NOMO-1 treated with DMSO at 0.1 percent for 48 hours (cell line): ENCODE measurements at regions not wholly inside any gene's neighbourhood (a gene's known extent, or its start where the extent isn't known, plus 50 kb on each side); places are given as distances from the start of the nearest gene placed in this dataset.

Experiments used
- DNase-seq: peaks from one replicate; lab custom pipeline; 2025; ENCODE audit not compliant: unreplicated experiment; lab: John Stamatoyannopoulos, UW

- DNase-seq: no peak
Measured at GRCh38 chr14:95466506-95466905, 49.9 kb downstream of the SYNE3 start.

GRCh38 chr14:95465936-95466335 lies 50.5 kb downstream of the SYNE3 start:
- DNase-seq: no peak

GRCh38 chr14:95465358-95465757 lies 51.1 kb downstream of the SYNE3 start:
- no peak for DNase-seq

GRCh38 chr14:95464514-95464913 lies 51.9 kb downstream of the SYNE3 start:
- DNase-seq: no peak

GRCh38 chr14:95464103-95464502 lies 52.3 kb downstream of the SYNE3 start:
- DNase-seq: no peak

- no peak for DNase-seq
Measured at GRCh38 chr14:95463171-95463901, 53.1 kb downstream of the SYNE3 start.

GRCh38 chr14:95462491-95462890 lies 54.0 kb downstream of the SYNE3 start:
- no peak for DNase-seq

- no peak for DNase-seq
Measured at GRCh38 chr14:95460647-95461478, 55.6 kb downstream of the SYNE3 start.

- DNase-seq: no peak
Measured at GRCh38 chr14:95458906-95459305, 57.5 kb downstream of the SYNE3 start.

GRCh38 chr14:95458459-95458858 lies 58.0 kb downstream of the SYNE3 start:
- no peak for DNase-seq

- DNase-seq: no peak
Measured at GRCh38 chr14:95456281-95456680, 60.2 kb downstream of the SYNE3 start.

- no peak for DNase-seq
Measured at GRCh38 chr14:95455246-95455645, 61.2 kb downstream of the SYNE3 start.

GRCh38 chr14:95453713-95453980 lies 62.8 kb downstream of the SYNE3 start:
- no peak for DNase-seq

GRCh38 chr14:95452893-95453712 lies 63.3 kb downstream of the SYNE3 start:
- DNase-seq: no peak

- no peak for DNase-seq
Measured at GRCh38 chr14:95452176-95452892, 64.1 kb downstream of the SYNE3 start.

- no peak for DNase-seq
Measured at GRCh38 chr14:95449131-95449530, 67.3 kb downstream of the SYNE3 start.

GRCh38 chr14:95446470-95446869 lies 70.0 kb downstream of the SYNE3 start:
- no peak for DNase-seq

- DNase-seq: no peak
Measured at GRCh38 chr14:95445676-95446075, 70.8 kb downstream of the SYNE3 start.

GRCh38 chr14:95445161-95445560 lies 71.3 kb downstream of the SYNE3 start:
- DNase-seq: no peak

- DNase-seq: no peak
Measured at GRCh38 chr14:95444132-95445129, 72.0 kb downstream of the SYNE3 start.
